Uterus (tissue), 2 donors: ENCODE measurements at regions not wholly inside any gene's neighbourhood (a gene's known extent, or its start where the extent isn't known, plus 50 kb on each side); places are given as distances from the start of the nearest gene placed in this dataset.

ENCODE experiments used
- CTCF ChIP-seq, 4 experiments: fragments of 200-600 bp in 2 of 4; fragments of 450-650 bp in 2 of 4; sonication (generic) in 2 of 4; IDR thresholded peaks; one replicate each; pipeline ENCODE4 v1.5.1; 2016 to 2019; ENCODE audit warnings: antibody characterized with exemption in 4 of 4, mild to moderate bottlenecking in 2 of 4, moderate library complexity in 1 of 4
- POLR2A ChIP-seq, 2 donors: fragments of 450-650 bp; IDR thresholded peaks; one replicate each; pipeline ENCODE4 v1.6.1; 2016; ENCODE audit warnings: antibody characterized with exemption in 2 of 2, mild to moderate bottlenecking in 1 of 2, moderate library complexity in 1 of 2

- TF ChIP-seq CTCF (IDR thresholded peaks at IDR 0.05) (no peak), POLR2A (IDR thresholded peaks at IDR 0.05) (no peak)
Measured at GRCh38 chr2:126792993-126793392, 105.7 kb upstream of the TEX51 start.
